ENCODE measurements at regions not wholly inside any gene's neighbourhood (a gene's known extent, or its start where the extent isn't known, plus 50 kb on each side); places are given as distances from the start of the nearest gene placed in this dataset.

- DNase-seq (ENCODE audit: low spot score), result no peak
Measured at GRCh38 chr4:164412246-164412645, 341.7 kb upstream of the SMIM31 start.

- no peak for DNase-seq (ENCODE audit: low spot score)
Measured at GRCh38 chr4:164413743-164414142, 340.2 kb upstream of the SMIM31 start.

GRCh38 chr4:164423819-164424218, 330.1 kb upstream of the SMIM31 start:
- no peak for DNase-seq (ENCODE audit: low spot score)

GRCh38 chr4:164424846-164425245, 329.1 kb upstream of the SMIM31 start:
- no peak for DNase-seq (ENCODE audit: low spot score)

- DNase-seq (ENCODE audit: low spot score), result no peak
Measured at GRCh38 chr4:164428561-164428960, 325.4 kb upstream of the SMIM31 start.

- no peak for DNase-seq (ENCODE audit: low spot score)
Measured at GRCh38 chr4:164438321-164438720, 315.6 kb upstream of the SMIM31 start.

GRCh38 chr4:164439037-164439436, 314.9 kb upstream of the SMIM31 start:
- DNase-seq (ENCODE audit: low spot score), result no peak

GRCh38 chr4:164440199-164440598, 313.7 kb upstream of the SMIM31 start:
- no peak for DNase-seq (ENCODE audit: low spot score)

GRCh38 chr4:164441109-164441508, 312.8 kb upstream of the SMIM31 start:
- DNase-seq (ENCODE audit: low spot score), result no peak

GRCh38 chr4:164442180-164442579, 311.8 kb upstream of the SMIM31 start:
- no peak for DNase-seq (ENCODE audit: low spot score)

- DNase-seq (ENCODE audit: low spot score), result no peak
Measured at GRCh38 chr4:164446516-164446915, 307.4 kb upstream of the SMIM31 start.

- no peak for DNase-seq (ENCODE audit: low spot score)
Measured at GRCh38 chr4:164461901-164462300, 292.0 kb upstream of the SMIM31 start.

- no peak for DNase-seq (ENCODE audit: low spot score)
Measured at GRCh38 chr4:164462471-164462870, 291.5 kb upstream of the SMIM31 start.

- no peak for DNase-seq (ENCODE audit: low spot score)
Measured at GRCh38 chr4:164464313-164464712, 289.6 kb upstream of the SMIM31 start.

- DNase-seq (ENCODE audit: low spot score), result no peak
Measured at GRCh38 chr4:164467493-164467892, 286.4 kb upstream of the SMIM31 start.

- no peak for DNase-seq (ENCODE audit: low spot score)
Measured at GRCh38 chr4:164481306-164482091, 272.4 kb upstream of the SMIM31 start.

GRCh38 chr4:164482092-164482404, 271.9 kb upstream of the SMIM31 start:
- DNase-seq (ENCODE audit: low spot score), result no peak

- no peak for DNase-seq (ENCODE audit: low spot score)
Measured at GRCh38 chr4:164482758-164483157, 271.2 kb upstream of the SMIM31 start.

- no peak for DNase-seq (ENCODE audit: low spot score)
Measured at GRCh38 chr4:164483711-164484110, 270.2 kb upstream of the SMIM31 start.

- DNase-seq (ENCODE audit: low spot score), result no peak
Measured at GRCh38 chr4:164484551-164484950, 269.4 kb upstream of the SMIM31 start.

GRCh38 chr4:164485136-164485535, 268.8 kb upstream of the SMIM31 start:
- DNase-seq (ENCODE audit: low spot score), result no peak

GRCh38 chr4:164488114-164488513, 265.8 kb upstream of the SMIM31 start:
- no peak for DNase-seq (ENCODE audit: low spot score)

- DNase-seq (ENCODE audit: low spot score), result no peak
Measured at GRCh38 chr4:164501074-164501473, 252.9 kb upstream of the SMIM31 start.

- no peak for DNase-seq (ENCODE audit: low spot score)
Measured at GRCh38 chr4:164503874-164504273, 250.1 kb upstream of the SMIM31 start.

All from GM03348 (cell line).